Lower leg skin (tissue), 4 donors: ENCODE measurements at regions not wholly inside any gene's neighbourhood (a gene's known extent, or its start where the extent isn't known, plus 50 kb on each side); places are given as distances from the start of the nearest gene placed in this dataset.

ENCODE experiments used
- DNase-seq, 2 donors: peaks; one replicate each; pipeline ENCODE4 v3.0.0-alpha.2; 2019; ENCODE audit warnings: low spot score in 2 of 2
- H3K4me3 ChIP-seq: fragments of 200-600 bp; sonication (generic); 2 replicates; pipeline ENCODE4 v1.5.1; 2017; ENCODE audit warnings: mild to moderate bottlenecking, low read depth; ENCODE audit not compliant: poor library complexity, severe bottlenecking
- CTCF ChIP-seq, 3 donors: fragments of 450-650 bp; IDR thresholded peaks; one replicate each; pipeline ENCODE4 v1.5.1; 2016; ENCODE audit warnings: antibody characterized with exemption in 3 of 3, mild to moderate bottlenecking in 3 of 3, moderate library complexity in 2 of 3
- POLR2A ChIP-seq, 2 donors: fragments of 450-650 bp; IDR thresholded peaks; one replicate each; pipeline ENCODE4 v1.6.1; 2016 to 2017; ENCODE audit warnings: antibody characterized with exemption in 2 of 2, mild to moderate bottlenecking in 1 of 2, moderate library complexity in 1 of 2
- WGBS, 2 donors: methylation state at CpG; one replicate each; pipeline ENCODE4 v1.1.5; 2018; 5-methylcytosine and 5-hydroxymethylcytosine counted together
- intact Hi-C: fragments of 100-400 bp; cut with DNase I; formaldehyde crosslinking; loops from one replicate; pipeline ENCODE4 v1.15.0; 2023; ENCODE audit warnings: low total_unique reads

- 84 to 89% methylated on average over 3 of the region's 3 CpGs for WGBS, 2 donors
- no peak overlapping the region for H3K4me3 ChIP-seq
- DNase-seq: no peak
- intact Hi-C loops: no loop called here
- TF ChIP-seq CTCF (IDR thresholded peaks at IDR 0.05) (no peak), POLR2A (IDR thresholded peaks at IDR 0.05) (no peak)
Observed at GRCh38 chr9:21592063-21592338, 109.9 kb upstream of the IFNE start.

- 71 to 76% methylated on average over 4 of the region's 4 CpGs for WGBS, 2 donors
- no peak overlapping the region for H3K4me3 ChIP-seq
- no peak for TF ChIP-seq POLR2A (IDR thresholded peaks at IDR 0.05)
- TF ChIP-seq CTCF (IDR thresholded peaks at IDR 0.05): no peak
- intact Hi-C loops: no loop called here
- no peak for DNase-seq
Observed at GRCh38 chr9:21597284-21597683, 115.2 kb upstream of the IFNE start.

GRCh38 chr9:21598749-21599148 is 116.6 kb upstream of the IFNE start:
- 90 to 91% methylated on average over 2 of the region's 2 CpGs for WGBS, 2 donors
- H3K4me3 ChIP-seq: no peak overlapping the region
- intact Hi-C loops: no loop called here
- no peak for DNase-seq
- TF ChIP-seq CTCF (IDR thresholded peaks at IDR 0.05) (no peak), POLR2A (IDR thresholded peaks at IDR 0.05) (no peak)

GRCh38 chr9:21605489-21605931 is 123.4 kb upstream of the IFNE start:
- 64 to 69% methylated on average over 4 of the region's 4 CpGs for WGBS, 2 donors
- H3K4me3 ChIP-seq: no peak overlapping the region
- intact Hi-C loops: no loop called here
- DNase-seq: no peak
- no peak for TF ChIP-seq CTCF (IDR thresholded peaks at IDR 0.05)
- TF ChIP-seq POLR2A (IDR thresholded peaks at IDR 0.05): no peak

GRCh38 chr9:21607576-21607975 is 125.5 kb upstream of the IFNE start:
- 44 to 68% methylated on average over 2 of the region's 2 CpGs for WGBS, 2 donors
- DNase-seq: no peak
- H3K4me3 ChIP-seq: no peak overlapping the region
- TF ChIP-seq CTCF (IDR thresholded peaks at IDR 0.05): no peak
- no peak for TF ChIP-seq POLR2A (IDR thresholded peaks at IDR 0.05)
- intact Hi-C loops: no loop called here

GRCh38 chr9:21608200-21608599 is 126.1 kb upstream of the IFNE start:
- TF ChIP-seq POLR2A (IDR thresholded peaks at IDR 0.05) (no peak), CTCF (IDR thresholded peaks at IDR 0.05) (no peak)
- intact Hi-C loops: no loop called here
- DNase-seq: no peak
- 72 to 81% methylated on average over 5 of the region's 5 CpGs for WGBS, 2 donors
- no peak overlapping the region for H3K4me3 ChIP-seq
